ENCODE measurements at regions not wholly inside any gene's neighbourhood (a gene's known extent, or its start where the extent isn't known, plus 50 kb on each side); places are given as distances from the start of the nearest gene placed in this dataset.

DNA sequence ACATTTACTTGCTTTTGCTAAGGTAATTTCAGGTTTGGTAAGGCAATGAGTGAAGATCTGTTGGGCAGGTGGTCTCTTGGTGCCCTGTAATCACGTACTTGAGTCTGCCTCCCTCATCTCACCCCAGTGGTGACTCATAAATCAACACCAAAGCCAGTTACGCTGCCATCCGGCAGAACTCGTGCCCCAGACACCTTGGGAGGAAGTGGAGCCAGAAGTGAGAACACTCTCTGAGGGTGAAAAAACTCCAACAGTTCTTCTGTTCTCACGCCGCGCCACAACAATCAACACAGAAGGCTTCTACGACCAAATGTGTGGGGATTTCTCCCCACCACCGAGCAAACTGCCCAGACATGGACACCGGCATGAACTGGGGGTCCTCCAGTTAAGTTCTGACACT is 206.2 kb downstream of the ARL4C start:
- no peak for DNase-seq (ENCODE audit: low read depth, low spot score)
- no peaks in the 10 kb centered on the region for H4K20me1 ChIP-seq (ENCODE audit: insufficient read depth)
- H2AFZ ChIP-seq (ENCODE audit: low read depth, low read length, poor library complexity, severe bottlenecking), result peak overlapping the region; percentile 80
- peak overlapping the region; percentile 47 for H3K4me2 ChIP-seq (ENCODE audit: low read length)
- H3K4me1 ChIP-seq (ENCODE audit: control insufficient read depth in 1 of 2, insufficient read depth in 2 of 2, low read length in 2 of 2), result peaks cover 19 to 61% of the 10 kb centered on the region in 2 experiments; a peak in 3 of 4 replicates
- no peak overlapping the region for H3K27ac ChIP-seq (ENCODE audit: low read depth, low read length)
- ChIA-PET POLR2A (no interaction called here), RAD21 (ENCODE audit: low non-redundant PET in 1 of 2, low total read pairs in 2 of 2, uncharacterized antibody in 2 of 2, unreplicated experiment in 2 of 2) (interaction anchor here in 1 of 2 experiments (0.8 kb wide), 2 partner anchors 73 to 255 kb away, joined by 3 to 4 read pairs; no protein-coding TSS in a partner anchor), CTCF (interaction anchor here (0.8 to 2.4 kb wide), 4 partner anchors 207 to 826 kb away, joined by 4 to 18 read pairs (median 6); partner anchors contain the start of gene ARL4C)
- no peak for ATAC-seq
- H3K4me3 ChIP-seq (replicated peaks in 1 of 2; ENCODE audit: low read depth in 1 of 2, low read length in 2 of 2), result no peak overlapping the region
- intact Hi-C loops (cut with micrococcal nuclease), result loop anchor here (5.0 kb wide), 1 partner anchor 132 kb away; no protein-coding TSS in a partner anchor
- no TSS peak for BruUV-seq (replicated peaks)
- no peak overlapping the region for H3K9ac ChIP-seq (ENCODE audit: low read length)
- no peaks in the 10 kb centered on the region; the same call in 1 of the 2 replicates for H3K9me2 ChIP-seq (ENCODE audit: insufficient read depth)
- H3K27me3 ChIP-seq (ENCODE audit: insufficient read depth, low read length), result no peaks in the 10 kb centered on the region
- TF ChIP-seq RAD21 (IDR thresholded peaks at IDR 0.05; ENCODE audit: low read depth) (no peak), SIN3A (IDR thresholded peaks at IDR 0.05; ENCODE audit: low read depth) (no peak), FOSL1 (IDR thresholded peaks at IDR 0.05; ENCODE audit: low read depth) (peak; percentile 32; the same call in 1 of the 2 replicates)
- no peaks in the 10 kb centered on the region for H3K79me2 ChIP-seq (ENCODE audit: insufficient read depth, low read length)
- no peaks in the 10 kb centered on the region for H3K9me3 ChIP-seq (ENCODE audit: control insufficient read depth in 1 of 2, insufficient read depth in 1 of 2, low read depth in 1 of 2, low read length in 2 of 2)
- H3K36me3 ChIP-seq (ENCODE audit: control insufficient read depth in 1 of 2, insufficient read depth in 2 of 2, low read length in 2 of 2), result no peaks in the 10 kb centered on the region

DNA sequence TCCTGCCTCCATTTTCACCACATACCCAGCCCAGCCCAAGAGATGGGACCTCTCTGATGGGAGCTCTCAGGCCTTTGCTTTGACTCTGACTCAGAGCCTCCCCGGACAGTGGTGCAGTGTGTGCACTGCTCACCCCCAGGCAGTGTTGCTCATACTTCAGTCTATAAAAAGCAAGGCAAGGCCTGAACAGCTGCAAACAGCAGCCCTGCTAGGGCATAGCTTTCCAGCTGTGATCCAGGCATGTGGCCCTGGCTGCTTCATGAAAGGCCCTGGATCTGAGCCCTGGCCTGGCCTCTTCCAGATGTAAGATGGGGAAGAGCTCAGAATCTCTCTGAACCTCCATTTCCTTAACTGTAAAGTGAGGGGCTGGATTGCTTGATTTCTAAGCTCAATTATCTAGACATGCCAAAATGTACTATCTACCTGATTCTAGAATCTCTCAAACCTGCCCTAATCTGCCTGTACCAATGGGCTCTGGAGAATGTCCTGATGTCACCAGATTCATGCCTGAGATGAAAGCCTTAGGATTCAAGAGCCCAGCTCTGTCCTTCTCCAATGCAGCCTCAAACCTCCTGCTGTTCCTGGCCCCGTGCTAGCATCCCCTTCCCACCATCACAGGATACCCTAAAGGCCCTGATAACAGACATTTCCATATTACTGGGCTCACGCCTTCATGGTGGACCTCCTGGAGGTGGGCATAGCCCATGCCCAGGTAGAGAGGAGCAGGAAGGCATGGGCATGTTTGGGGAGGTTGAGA is 206.9 kb downstream of the ARL4C start:
- peak overlapping the region; percentile 47 for H3K4me2 ChIP-seq (ENCODE audit: low read length)
- ChIA-PET CTCF (interaction anchor here (0.7 to 2.4 kb wide), 8 partner anchors 13 to 827 kb away, joined by 3 to 18 read pairs (median 4); partner anchors contain the start of gene ARL4C), POLR2A (interaction anchor here (0.9 kb wide), 1 partner anchor 9 kb away, joined by 4 read pairs; no protein-coding TSS in a partner anchor), RAD21 (ENCODE audit: low non-redundant PET in 1 of 2, low total read pairs in 2 of 2, uncharacterized antibody in 2 of 2, unreplicated experiment in 2 of 2) (interaction anchor here (0.8 to 1.7 kb wide), 6 partner anchors 73 to 255 kb away, joined by 3 to 5 read pairs (median 4); no protein-coding TSS in a partner anchor)
- ATAC-seq (peak; percentile 70), DNase-seq (ENCODE audit: low read depth, low spot score) (peak; percentile 57)
- no peaks in the 10 kb centered on the region for H3K79me2 ChIP-seq (ENCODE audit: insufficient read depth, low read length)
- BruUV-seq (replicated peaks), result no TSS peak
- peaks cover 19 to 61% of the 10 kb centered on the region in 2 experiments; a peak in 3 of 4 replicates for H3K4me1 ChIP-seq (ENCODE audit: control insufficient read depth in 1 of 2, insufficient read depth in 2 of 2, low read length in 2 of 2)
- intact Hi-C loops (cut with micrococcal nuclease), result loop anchor here (1.0 to 10.0 kb wide), 6 partner anchors 117 to 825 kb away; no protein-coding TSS in a partner anchor
- H3K36me3 ChIP-seq (ENCODE audit: control insufficient read depth in 1 of 2, insufficient read depth in 2 of 2, low read length in 2 of 2), result no peaks in the 10 kb centered on the region
- H3K9ac ChIP-seq (ENCODE audit: low read length), result peak overlapping the region; percentile 9; the same call in 1 of the 2 replicates
- peak overlapping the region; percentile 80 for H2AFZ ChIP-seq (ENCODE audit: low read depth, low read length, poor library complexity, severe bottlenecking)
- H3K27me3 ChIP-seq (ENCODE audit: insufficient read depth, low read length), result no peaks in the 10 kb centered on the region
- no peaks in the 10 kb centered on the region for H4K20me1 ChIP-seq (ENCODE audit: insufficient read depth)
- no peaks in the 10 kb centered on the region for H3K9me3 ChIP-seq (ENCODE audit: control insufficient read depth in 1 of 2, insufficient read depth in 1 of 2, low read depth in 1 of 2, low read length in 2 of 2)
- no peaks in the 10 kb centered on the region; the same call in 1 of the 2 replicates for H3K9me2 ChIP-seq (ENCODE audit: insufficient read depth)
- no peak overlapping the region for H3K4me3 ChIP-seq (replicated peaks in 1 of 2; ENCODE audit: low read depth in 1 of 2, low read length in 2 of 2)
- H3K27ac ChIP-seq (ENCODE audit: low read depth, low read length), result 0 out of 2 replicates have a peak overlapping the region, but pooled peaks have one; percentile 9
- TF ChIP-seq CBX3 (IDR thresholded peaks at IDR 0.05; ENCODE audit: low read depth), result peak; percentile 48; the same call in 1 of the 2 replicates
- TF ChIP-seq, protein P1, sequence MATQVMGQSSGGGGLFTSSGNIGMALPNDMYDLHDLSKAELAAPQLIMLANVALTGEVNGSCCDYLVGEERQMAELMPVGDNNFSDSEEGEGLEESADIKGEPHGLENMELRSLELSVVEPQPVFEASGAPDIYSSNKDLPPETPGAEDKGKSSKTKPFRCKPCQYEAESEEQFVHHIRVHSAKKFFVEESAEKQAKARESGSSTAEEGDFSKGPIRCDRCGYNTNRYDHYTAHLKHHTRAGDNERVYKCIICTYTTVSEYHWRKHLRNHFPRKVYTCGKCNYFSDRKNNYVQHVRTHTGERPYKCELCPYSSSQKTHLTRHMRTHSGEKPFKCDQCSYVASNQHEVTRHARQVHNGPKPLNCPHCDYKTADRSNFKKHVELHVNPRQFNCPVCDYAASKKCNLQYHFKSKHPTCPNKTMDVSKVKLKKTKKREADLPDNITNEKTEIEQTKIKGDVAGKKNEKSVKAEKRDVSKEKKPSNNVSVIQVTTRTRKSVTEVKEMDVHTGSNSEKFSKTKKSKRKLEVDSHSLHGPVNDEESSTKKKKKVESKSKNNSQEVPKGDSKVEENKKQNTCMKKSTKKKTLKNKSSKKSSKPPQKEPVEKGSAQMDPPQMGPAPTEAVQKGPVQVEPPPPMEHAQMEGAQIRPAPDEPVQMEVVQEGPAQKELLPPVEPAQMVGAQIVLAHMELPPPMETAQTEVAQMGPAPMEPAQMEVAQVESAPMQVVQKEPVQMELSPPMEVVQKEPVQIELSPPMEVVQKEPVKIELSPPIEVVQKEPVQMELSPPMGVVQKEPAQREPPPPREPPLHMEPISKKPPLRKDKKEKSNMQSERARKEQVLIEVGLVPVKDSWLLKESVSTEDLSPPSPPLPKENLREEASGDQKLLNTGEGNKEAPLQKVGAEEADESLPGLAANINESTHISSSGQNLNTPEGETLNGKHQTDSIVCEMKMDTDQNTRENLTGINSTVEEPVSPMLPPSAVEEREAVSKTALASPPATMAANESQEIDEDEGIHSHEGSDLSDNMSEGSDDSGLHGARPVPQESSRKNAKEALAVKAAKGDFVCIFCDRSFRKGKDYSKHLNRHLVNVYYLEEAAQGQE (IDR thresholded peaks at IDR 0.05; ENCODE audit: low read depth), result no peak
- peak; percentile 13; the same call in 1 of the 2 replicates for TF ChIP-seq ZFX (IDR thresholded peaks at IDR 0.05)
- TF ChIP-seq, protein P2, sequence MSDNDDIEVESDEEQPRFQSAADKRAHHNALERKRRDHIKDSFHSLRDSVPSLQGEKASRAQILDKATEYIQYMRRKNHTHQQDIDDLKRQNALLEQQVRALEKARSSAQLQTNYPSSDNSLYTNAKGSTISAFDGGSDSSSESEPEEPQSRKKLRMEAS (IDR thresholded peaks at IDR 0.05), result peak; percentile 50; the same call in 1 of the 2 replicates
- peak; percentile 51; the same call in 1 of the 2 replicates for TF ChIP-seq FOSL1 (IDR thresholded peaks at IDR 0.05; ENCODE audit: low read depth)
- TF ChIP-seq, protein P3, sequence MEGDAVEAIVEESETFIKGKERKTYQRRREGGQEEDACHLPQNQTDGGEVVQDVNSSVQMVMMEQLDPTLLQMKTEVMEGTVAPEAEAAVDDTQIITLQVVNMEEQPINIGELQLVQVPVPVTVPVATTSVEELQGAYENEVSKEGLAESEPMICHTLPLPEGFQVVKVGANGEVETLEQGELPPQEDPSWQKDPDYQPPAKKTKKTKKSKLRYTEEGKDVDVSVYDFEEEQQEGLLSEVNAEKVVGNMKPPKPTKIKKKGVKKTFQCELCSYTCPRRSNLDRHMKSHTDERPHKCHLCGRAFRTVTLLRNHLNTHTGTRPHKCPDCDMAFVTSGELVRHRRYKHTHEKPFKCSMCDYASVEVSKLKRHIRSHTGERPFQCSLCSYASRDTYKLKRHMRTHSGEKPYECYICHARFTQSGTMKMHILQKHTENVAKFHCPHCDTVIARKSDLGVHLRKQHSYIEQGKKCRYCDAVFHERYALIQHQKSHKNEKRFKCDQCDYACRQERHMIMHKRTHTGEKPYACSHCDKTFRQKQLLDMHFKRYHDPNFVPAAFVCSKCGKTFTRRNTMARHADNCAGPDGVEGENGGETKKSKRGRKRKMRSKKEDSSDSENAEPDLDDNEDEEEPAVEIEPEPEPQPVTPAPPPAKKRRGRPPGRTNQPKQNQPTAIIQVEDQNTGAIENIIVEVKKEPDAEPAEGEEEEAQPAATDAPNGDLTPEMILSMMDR (IDR thresholded peaks at IDR 0.05 in 2 of 3, conservative IDR thresholded peaks at IDR 0.05 in 1 of 3; ENCODE audit: borderline replicate concordance in 1 of 3, insufficient read depth in 1 of 3, low read depth in 2 of 3, low read length in 2 of 3), result no peak
- no peak for TF ChIP-seq SIN3A (IDR thresholded peaks at IDR 0.05; ENCODE audit: low read depth)
- no peak for TF ChIP-seq EGR1 (IDR thresholded peaks at IDR 0.05; ENCODE audit: low read depth)
- no peak for TF ChIP-seq EZH2 (IDR thresholded peaks at IDR 0.05)
- TF ChIP-seq YY1 (IDR thresholded peaks at IDR 0.05; ENCODE audit: extremely low read depth, insufficient replicate concordance, low read depth, low read length), result no peak

Data from HCT116 (cell line).